SK-N-SH treated with all-trans-retinoic acid at 6 μM for 48 hours (cell line): ENCODE measurements at regions not wholly inside any gene's neighbourhood (a gene's known extent, or its start where the extent isn't known, plus 50 kb on each side); places are given as distances from the start of the nearest gene placed in this dataset.

Experiments used
- ATAC-seq: fragments of 200-7000 bp; cut with Tn5 transposase; 3 replicates; pipeline ENCODE4 v1.9.1; 2020; ENCODE audit warnings: mild to moderate bottlenecking, moderate library complexity
- ARNTL ChIP-seq: fragments of 450-650 bp; formaldehyde crosslinking; IDR thresholded peaks from 2 replicates; pipeline ENCODE4 v1.5.0; 2020; ENCODE audit warnings: low read depth, mild to moderate bottlenecking, moderate library complexity, borderline replicate concordance
- BACH2 ChIP-seq: fragments of 250-450 bp; sonication (Bioruptor Pico); IDR thresholded peaks from 2 replicates; pipeline ENCODE4 v1.9.0; 2021; ENCODE audit warnings: mild to moderate bottlenecking, borderline replicate concordance
- CREB5 ChIP-seq: fragments of 250-450 bp; sonication (Bioruptor Pico); IDR thresholded peaks from 2 replicates; pipeline ENCODE4 v1.5.1; 2020; ENCODE audit warnings: low read depth, mild to moderate bottlenecking, moderate library complexity
- CSDC2 ChIP-seq: fragments of 250-450 bp; sonication (Bioruptor Pico); IDR thresholded peaks from 2 replicates; pipeline ENCODE4 v1.5.0; 2020; ENCODE audit warnings: mild to moderate bottlenecking, moderate library complexity
- CSRNP3 ChIP-seq: fragments of 250-450 bp; sonication (Bioruptor Pico); IDR thresholded peaks from 2 replicates; pipeline ENCODE4 v1.5.1; 2021; ENCODE audit warnings: mild to moderate bottlenecking, moderate library complexity
- ESRRG ChIP-seq: fragments of 250-450 bp; sonication (Bioruptor Pico); IDR thresholded peaks from 2 replicates; pipeline ENCODE4 v1.6.1; 2021; ENCODE audit warnings: mild to moderate bottlenecking
- ISL1 ChIP-seq: fragments of 250-450 bp; sonication (Bioruptor Pico); IDR thresholded peaks from 2 replicates; pipeline ENCODE4 v2.1.2; 2022; ENCODE audit warnings: mild to moderate bottlenecking, moderate library complexity
- PATZ1 ChIP-seq: fragments of 250-450 bp; sonication (Bioruptor Pico); IDR thresholded peaks from 2 replicates; pipeline ENCODE4 v1.8.0; 2020; ENCODE audit warnings: mild to moderate bottlenecking, moderate library complexity, borderline replicate concordance
- POU6F1 ChIP-seq: fragments of 250-450 bp; sonication (Bioruptor Pico); IDR thresholded peaks from 2 replicates; pipeline ENCODE4 v1.8.0; 2021; ENCODE audit warnings: low read depth, mild to moderate bottlenecking, moderate library complexity, borderline replicate concordance
- RARB ChIP-seq: fragments of 250-450 bp; sonication (Bioruptor Pico); IDR thresholded peaks from 2 replicates; pipeline ENCODE4 v1.8.0; 2021; ENCODE audit warnings: mild to moderate bottlenecking, moderate library complexity
- SNAI2 ChIP-seq: fragments of 250-450 bp; sonication (Bioruptor Pico); IDR thresholded peaks from 2 replicates; pipeline ENCODE4 v1.5.0; 2020; ENCODE audit warnings: mild to moderate bottlenecking, moderate library complexity
- TSHZ2 ChIP-seq: fragments of 250-450 bp; sonication (Bioruptor Pico); IDR thresholded peaks from 2 replicates; pipeline ENCODE4 v1.5.0; 2020; ENCODE audit warnings: mild to moderate bottlenecking, moderate library complexity
- ZC3H10 ChIP-seq: fragments of 250-450 bp; sonication (Bioruptor Pico); IDR thresholded peaks from 2 replicates; pipeline ENCODE4 v1.5.1; 2021; ENCODE audit warnings: mild to moderate bottlenecking, moderate library complexity
- ZFP3 ChIP-seq: fragments of 250-450 bp; sonication (Bioruptor Pico); IDR thresholded peaks from 2 replicates; pipeline ENCODE4 v1.5.0; 2020; ENCODE audit warnings: mild to moderate bottlenecking, moderate library complexity
- ZFP30 ChIP-seq: fragments of 450-650 bp; formaldehyde crosslinking; IDR thresholded peaks from 2 replicates; pipeline ENCODE4 v1.5.0; 2022; ENCODE audit warnings: mild to moderate bottlenecking, moderate library complexity
- ZNF565 ChIP-seq: fragments of 450-650 bp; formaldehyde crosslinking; conservative IDR thresholded peaks from 2 replicates; pipeline ENCODE4 v1.5.0; 2020; ENCODE audit warnings: low read depth, mild to moderate bottlenecking, moderate library complexity
- ZNF70 ChIP-seq: fragments of 450-650 bp; formaldehyde crosslinking; IDR thresholded peaks from 2 replicates; pipeline ENCODE4 v1.5.0; 2020; ENCODE audit warnings: mild to moderate bottlenecking, moderate library complexity
- ZNF8 ChIP-seq: fragments of 450-650 bp; formaldehyde crosslinking; IDR thresholded peaks from 2 replicates; pipeline ENCODE4 v1.5.0; 2020; ENCODE audit warnings: mild to moderate bottlenecking, moderate library complexity

GRCh38 chr4:75102787-75103085 lies 169.8 kb downstream of the PARM1 start:
- TF ChIP-seq SNAI2 (no peak), ISL1 (CRISPR knock-in tag) (no peak), CSRNP3 (CRISPR knock-in tag) (no peak), TSHZ2 (CRISPR knock-in tag) (no peak)
- ATAC-seq, result no peak

- no peak for ATAC-seq
- TF ChIP-seq PATZ1, result no peak
- no peak for TF ChIP-seq ISL1 (CRISPR knock-in tag)
- no peak for TF ChIP-seq ZC3H10 (CRISPR knock-in tag)
- no peak for TF ChIP-seq ZFP3 (CRISPR knock-in tag)
- TF ChIP-seq CSDC2 (CRISPR knock-in tag), result no peak
- no peak for TF ChIP-seq ZFP30 (CRISPR knock-in tag)
- no peak for TF ChIP-seq RARB (CRISPR knock-in tag)
- TF ChIP-seq CREB5, result no peak
- TF ChIP-seq TSHZ2 (CRISPR knock-in tag), result no peak
- TF ChIP-seq ZNF565, result no peak
- TF ChIP-seq ESRRG (CRISPR knock-in tag), result no peak
- no peak for TF ChIP-seq ZNF8 (CRISPR knock-in tag)
- no peak for TF ChIP-seq BACH2 (CRISPR knock-in tag)
- no peak for TF ChIP-seq POU6F1 (CRISPR knock-in tag)
- no peak for TF ChIP-seq ARNTL (CRISPR knock-in tag)
- no peak for TF ChIP-seq ZNF70 (CRISPR knock-in tag)
- TF ChIP-seq, all 23 proteins: peak for 0
Observed at GRCh38 chr4:75101906-75102786, 169.2 kb downstream of the PARM1 start.
